Choroid plexus epithelial cell (primary cell): ENCODE measurements at regions not wholly inside any gene's neighbourhood (a gene's known extent, or its start where the extent isn't known, plus 50 kb on each side); places are given as distances from the start of the nearest gene placed in this dataset.
"Not testable (repeated sequence)": the region's sequence is repeated elsewhere in the genome, so short reads cannot be mapped to it uniquely, and the experiment has no call there.

Source experiments
- DNase-seq: peaks from one replicate; pipeline ENCODE4 v3.0.0-alpha.2; 2010; ENCODE audit warnings: low read depth
- H3K4me3 ChIP-seq: 2 replicates; pipeline ENCODE4 v1.5.1; 2011; ENCODE audit warnings: low read depth, mild to moderate bottlenecking, control low read depth, low read length, moderate library complexity
- TF ChIP-seq, protein P1 (sequence below): conservative IDR thresholded peaks from 2 replicates; pipeline ENCODE4 v1.5.1; 2011; ENCODE audit warnings: low read depth, mild to moderate bottlenecking, control low read depth, inconsistent platforms, low read length, moderate library complexity

GRCh38 chr21:10270211-10270610 is 251.2 kb upstream of the TPTE start:
- peak; percentile 19 for DNase-seq
- not testable (repeated sequence) for H3K4me3 ChIP-seq

DNA sequence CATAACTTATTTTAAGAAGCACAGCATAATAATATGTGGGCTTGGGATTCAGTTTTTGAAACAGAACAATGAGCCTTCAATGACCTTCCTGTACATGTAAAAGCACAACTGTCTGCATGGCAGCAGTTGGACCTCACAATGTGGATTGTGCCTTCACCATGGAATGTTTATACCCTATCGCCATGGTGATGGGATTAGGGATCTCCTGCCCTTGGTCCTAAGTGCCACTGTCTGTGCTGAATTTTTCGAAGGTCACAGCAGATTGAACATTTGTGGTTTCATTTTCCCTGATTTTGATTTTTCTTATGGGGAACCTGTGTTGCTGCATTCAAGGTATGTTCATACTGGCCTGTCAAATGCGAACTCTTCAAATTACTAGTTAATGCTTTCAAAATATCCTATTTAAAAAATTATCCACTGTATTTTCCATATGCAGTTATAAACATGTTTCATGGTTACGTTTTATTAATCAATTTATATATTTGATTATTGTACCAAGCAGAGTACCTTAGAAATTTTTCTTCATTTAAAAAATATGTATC is 249.6 kb upstream of the TPTE start:
- DNase-seq, H3K4me3 ChIP-seq: not testable (repeated sequence)

DNA sequence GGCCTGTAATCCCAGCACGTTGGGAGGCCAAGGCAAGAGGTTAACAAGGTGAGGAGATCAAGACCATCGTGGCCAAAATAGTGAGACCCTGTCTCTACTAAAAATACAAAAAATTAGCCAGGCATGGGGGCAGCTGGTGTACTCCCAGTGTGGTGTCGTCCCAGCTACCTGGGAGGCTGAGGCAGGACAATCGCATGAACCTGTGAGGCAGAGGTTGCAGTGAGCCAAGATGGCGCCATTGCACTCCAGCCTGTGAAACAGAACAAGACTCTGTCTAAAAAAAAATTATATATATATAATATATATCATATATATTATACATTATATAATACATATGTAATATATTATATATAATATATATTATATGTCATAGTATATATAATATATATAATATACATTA is 249.2 kb upstream of the TPTE start:
- no peak overlapping the region for H3K4me3 ChIP-seq
- peak; percentile 13 for DNase-seq
- TF ChIP-seq, protein P1, sequence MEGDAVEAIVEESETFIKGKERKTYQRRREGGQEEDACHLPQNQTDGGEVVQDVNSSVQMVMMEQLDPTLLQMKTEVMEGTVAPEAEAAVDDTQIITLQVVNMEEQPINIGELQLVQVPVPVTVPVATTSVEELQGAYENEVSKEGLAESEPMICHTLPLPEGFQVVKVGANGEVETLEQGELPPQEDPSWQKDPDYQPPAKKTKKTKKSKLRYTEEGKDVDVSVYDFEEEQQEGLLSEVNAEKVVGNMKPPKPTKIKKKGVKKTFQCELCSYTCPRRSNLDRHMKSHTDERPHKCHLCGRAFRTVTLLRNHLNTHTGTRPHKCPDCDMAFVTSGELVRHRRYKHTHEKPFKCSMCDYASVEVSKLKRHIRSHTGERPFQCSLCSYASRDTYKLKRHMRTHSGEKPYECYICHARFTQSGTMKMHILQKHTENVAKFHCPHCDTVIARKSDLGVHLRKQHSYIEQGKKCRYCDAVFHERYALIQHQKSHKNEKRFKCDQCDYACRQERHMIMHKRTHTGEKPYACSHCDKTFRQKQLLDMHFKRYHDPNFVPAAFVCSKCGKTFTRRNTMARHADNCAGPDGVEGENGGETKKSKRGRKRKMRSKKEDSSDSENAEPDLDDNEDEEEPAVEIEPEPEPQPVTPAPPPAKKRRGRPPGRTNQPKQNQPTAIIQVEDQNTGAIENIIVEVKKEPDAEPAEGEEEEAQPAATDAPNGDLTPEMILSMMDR, result no peak

DNA sequence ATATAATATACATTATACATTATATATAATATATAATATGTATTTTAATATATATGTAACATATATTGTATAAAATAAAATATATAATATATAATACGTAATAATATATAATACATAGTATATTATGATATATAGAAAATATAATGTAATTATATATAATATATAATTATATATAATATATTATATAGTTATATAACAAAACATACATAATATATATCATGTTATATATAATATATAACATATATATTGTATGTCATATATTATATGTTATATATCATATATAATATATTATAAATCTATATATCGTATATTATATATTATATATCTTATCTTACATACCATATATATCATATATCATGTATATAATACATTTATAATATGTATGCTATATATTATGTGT is 248.2 kb upstream of the TPTE start:
- TF ChIP-seq, protein P1, result no peak
- DNase-seq, result no peak
- H3K4me3 ChIP-seq, result no peak overlapping the region

DNA sequence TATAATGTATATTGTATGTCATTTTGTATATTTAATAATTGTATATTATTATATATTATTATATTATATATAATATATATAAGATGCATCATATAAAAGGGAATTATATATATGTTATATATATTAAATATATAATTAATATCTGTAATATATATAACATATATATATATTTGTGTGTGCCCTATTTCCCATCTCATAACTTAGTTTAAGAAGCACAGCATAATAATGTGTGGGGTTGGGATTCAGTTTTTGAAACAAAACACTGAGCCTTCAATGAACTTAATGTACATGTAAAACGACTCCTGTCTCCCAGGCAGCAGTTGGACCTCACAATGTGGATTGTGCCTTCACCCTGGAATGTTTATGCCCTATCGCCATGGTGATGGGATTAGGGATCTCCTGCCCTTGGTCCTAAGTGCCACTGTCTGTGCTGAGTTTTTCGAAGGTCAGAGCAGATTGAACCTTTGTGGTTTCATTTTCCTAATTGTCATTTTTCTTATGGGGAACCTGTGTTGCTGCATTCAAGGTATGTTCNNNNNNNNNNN is 247.5 kb upstream of the TPTE start:
- DNase-seq, H3K4me3 ChIP-seq: not testable (repeated sequence)
